Right ventricle myocardium superior (tissue), 1 donor: ENCODE measurements at regions not wholly inside any gene's neighbourhood (a gene's known extent, or its start where the extent isn't known, plus 50 kb on each side); places are given as distances from the start of the nearest gene placed in this dataset.
"Not testable (repeated sequence)": the region's sequence is repeated elsewhere in the genome, so short reads cannot be mapped to it uniquely, and the experiment has no call there.

Experiments
- ATAC-seq: fragments of 200-7000 bp; cut with Tn5 transposase; one replicate; pipeline ENCODE4 v1.9.1; 2020; ENCODE audit warnings: mild to moderate bottlenecking; ENCODE audit not compliant: poor library complexity
- DNase-seq: peaks from one replicate; pipeline ENCODE4 v3.0.0-alpha.2; 2020
- intact Hi-C: fragments of 100-400 bp; cut with DNase I; formaldehyde crosslinking; loops from one replicate; pipeline ENCODE4 v1.11.2; 2022
- donor health status: DM: no; HTN: yes; CAD: no; lungs with severe emphysema.

- peak; percentile 91 for ATAC-seq
- intact Hi-C loops = no loop called here
- no peak for DNase-seq
Measured at GRCh38 chr3:106058475-106058874, 189.7 kb upstream of the CBLB start.

GRCh38 chr3:106059953-106060517 is 191.2 kb upstream of the CBLB start:
- intact Hi-C loops = no loop called here
- ATAC-seq (peak; percentile 56), DNase-seq (no peak)

- DNase-seq = no peak
- intact Hi-C loops = no loop called here
- no peak for ATAC-seq
Measured at GRCh38 chr3:106063909-106064308, 195.1 kb upstream of the CBLB start.

GRCh38 chr3:106065831-106066230 is 197.0 kb upstream of the CBLB start:
- DNase-seq = no peak
- ATAC-seq = no peak
- intact Hi-C loops = no loop called here

GRCh38 chr3:106067711-106068110 is 198.9 kb upstream of the CBLB start:
- intact Hi-C loops = no loop called here
- ATAC-seq (no peak), DNase-seq (no peak)

GRCh38 chr3:106068381-106068780 is 199.6 kb upstream of the CBLB start:
- no peak for DNase-seq
- ATAC-seq = peak; percentile 40
- intact Hi-C loops = no loop called here

GRCh38 chr3:106068795-106069194 is 200.0 kb upstream of the CBLB start:
- ATAC-seq (peak; percentile 94), DNase-seq (no peak)
- intact Hi-C loops = no loop called here

GRCh38 chr3:106070187-106070586 is 201.4 kb upstream of the CBLB start:
- ATAC-seq (peak; percentile 59), DNase-seq (no peak)
- intact Hi-C loops = no loop called here

- intact Hi-C loops = no loop called here
- DNase-seq = no peak
- no peak for ATAC-seq
Measured at GRCh38 chr3:106071306-106071705, 202.5 kb upstream of the CBLB start.

- ATAC-seq, intact Hi-C loops, DNase-seq: not testable (repeated sequence)
Measured at GRCh38 chr3:106072596-106072995, 203.8 kb upstream of the CBLB start.

GRCh38 chr3:106073806-106074205 is 205.0 kb upstream of the CBLB start:
- ATAC-seq, intact Hi-C loops, DNase-seq: not testable (repeated sequence)

GRCh38 chr3:106075731-106076130 is 206.9 kb upstream of the CBLB start:
- ATAC-seq, intact Hi-C loops, DNase-seq: not testable (repeated sequence)

GRCh38 chr3:106078635-106079034 is 209.8 kb upstream of the CBLB start:
- no peak for DNase-seq
- intact Hi-C loops = no loop called here
- ATAC-seq = no peak

GRCh38 chr3:106082616-106083015 is 213.8 kb upstream of the CBLB start:
- no peak for ATAC-seq
- DNase-seq = no peak
- intact Hi-C loops = no loop called here

GRCh38 chr3:106083207-106083606 is 214.4 kb upstream of the CBLB start:
- intact Hi-C loops = no loop called here
- no peak for ATAC-seq

GRCh38 chr3:106083854-106084253 is 215.0 kb upstream of the CBLB start:
- intact Hi-C loops = no loop called here
- DNase-seq (no peak), ATAC-seq (no peak)

More at GRCh38 chr3:106083207-106083606, 214.4 kb upstream of the CBLB start:
- DNase-seq = no peak

GRCh38 chr3:106086038-106086437 is 217.2 kb upstream of the CBLB start:
- no peak for DNase-seq
- no peak for ATAC-seq
- intact Hi-C loops = no loop called here

- DNase-seq (no peak), ATAC-seq (no peak)
Measured at GRCh38 chr3:106086636-106087035, 217.8 kb upstream of the CBLB start.

GRCh38 chr3:106088304-106088703 is 219.5 kb upstream of the CBLB start:
- ATAC-seq (no peak), DNase-seq (no peak)
- intact Hi-C loops = no loop called here

More at GRCh38 chr3:106086636-106087035, 217.8 kb upstream of the CBLB start:
- intact Hi-C loops = no loop called here

- ATAC-seq (no peak), DNase-seq (no peak)
- intact Hi-C loops = no loop called here
Measured at GRCh38 chr3:106088899-106089298, 220.1 kb upstream of the CBLB start.

- intact Hi-C loops = no loop called here
- no peak for ATAC-seq
- no peak for DNase-seq
Measured at GRCh38 chr3:106089806-106090205, 221.0 kb upstream of the CBLB start.
